ENCODE measurements at regions not wholly inside any gene's neighbourhood (a gene's known extent, or its start where the extent isn't known, plus 50 kb on each side); places are given as distances from the start of the nearest gene placed in this dataset.

GRCh38 chr10:52447931-52448353 is 133.9 kb downstream of the DKK1 start:
- no peak overlapping the region for H3K4me3 ChIP-seq (ENCODE audit: control insufficient read depth in 1 of 2, extremely low read depth in 1 of 2, low read length in 1 of 2)
- no peaks in the 10 kb centered on the region for H3K9me3 ChIP-seq
- Mint-ChIP-seq H3K27me3 (no peaks in the 10 kb centered on the region), H3K27ac (no peak overlapping the region), H3K9me3 (peaks cover 0 to 8% (median 0%) of the 10 kb centered on the region in 3 donors), H3K36me3 (no peaks in the 10 kb centered on the region), H3K4me1 (no peaks in the 10 kb centered on the region), H3K4me3 (no peak overlapping the region)
- no peak overlapping the region for H3K27ac ChIP-seq (ENCODE audit: low read length)
- no peaks in the 10 kb centered on the region for H3K27me3 ChIP-seq (replicated peaks in 1 of 2; ENCODE audit: control insufficient read depth in 2 of 2, extremely low read depth in 1 of 2, insufficient read depth in 2 of 2, low read length in 1 of 2)
- H3K4me1 ChIP-seq (ENCODE audit: control insufficient read depth in 1 of 2, extremely low read depth in 1 of 2, insufficient read depth in 2 of 2, low read length in 2 of 2), result no peaks in the 10 kb centered on the region
- no peaks in the 10 kb centered on the region for H3K36me3 ChIP-seq (ENCODE audit: control insufficient read depth in 2 of 2, extremely low read depth in 1 of 2, insufficient read depth in 1 of 2, low read length in 1 of 2)
- no peak for DNase-seq
- POLR2A ChIA-PET, result no interaction called here
- CTCF ChIA-PET, result no interaction called here
- ATAC-seq (replicated peaks in 1 of 4), result no peak

GRCh38 chr10:52450762-52451291 is 136.7 kb downstream of the DKK1 start:
- ChIA-PET CTCF (no interaction called here), POLR2A (no interaction called here)
- Histone ChIP-seq H3K36me3 (ENCODE audit: control insufficient read depth in 2 of 2, extremely low read depth in 1 of 2, insufficient read depth in 1 of 2, low read length in 1 of 2) (no peaks in the 10 kb centered on the region), H3K9me3 (no peaks in the 10 kb centered on the region), H3K4me1 (ENCODE audit: control insufficient read depth in 1 of 2, extremely low read depth in 1 of 2, insufficient read depth in 2 of 2, low read length in 2 of 2) (no peaks in the 10 kb centered on the region), H3K4me3 (ENCODE audit: control insufficient read depth in 1 of 2, extremely low read depth in 1 of 2, low read length in 1 of 2) (no peak overlapping the region), H3K27ac (ENCODE audit: low read length) (no peak overlapping the region), H3K27me3 (replicated peaks in 1 of 2; ENCODE audit: control insufficient read depth in 2 of 2, extremely low read depth in 1 of 2, insufficient read depth in 2 of 2, low read length in 1 of 2) (no peaks in the 10 kb centered on the region)
- no peaks in the 10 kb centered on the region for H3K27me3 Mint-ChIP-seq
- H3K36me3 Mint-ChIP-seq, result no peaks in the 10 kb centered on the region
- ATAC-seq (replicated peaks in 1 of 4) (no peak), DNase-seq (no peak)
- H3K27ac Mint-ChIP-seq, result no peak overlapping the region
- no peak overlapping the region for H3K4me3 Mint-ChIP-seq
- WGBS (ENCODE audit: insufficient coverage), result 100% methylated on average over 1 of the region's 6 CpGs
- peaks cover 0 to 3% (median 0%) of the 10 kb centered on the region in 3 donors for H3K9me3 Mint-ChIP-seq
- H3K4me1 Mint-ChIP-seq, result no peaks in the 10 kb centered on the region

GRCh38 chr10:52451817-52452216 is 137.7 kb downstream of the DKK1 start:
- ATAC-seq (replicated peaks in 1 of 4) (no peak), DNase-seq (no peak)
- peaks cover 0 to 3% (median 0%) of the 10 kb centered on the region in 3 donors for H3K9me3 Mint-ChIP-seq
- Histone ChIP-seq H3K9me3 (no peaks in the 10 kb centered on the region), H3K27me3 (replicated peaks in 1 of 2; ENCODE audit: control insufficient read depth in 2 of 2, extremely low read depth in 1 of 2, insufficient read depth in 2 of 2, low read length in 1 of 2) (no peaks in the 10 kb centered on the region), H3K36me3 (ENCODE audit: control insufficient read depth in 2 of 2, extremely low read depth in 1 of 2, insufficient read depth in 1 of 2, low read length in 1 of 2) (no peaks in the 10 kb centered on the region), H3K4me3 (ENCODE audit: control insufficient read depth in 1 of 2, extremely low read depth in 1 of 2, low read length in 1 of 2) (no peak overlapping the region), H3K4me1 (ENCODE audit: control insufficient read depth in 1 of 2, extremely low read depth in 1 of 2, insufficient read depth in 2 of 2, low read length in 2 of 2) (no peaks in the 10 kb centered on the region), H3K27ac (ENCODE audit: low read length) (no peak overlapping the region)
- ChIA-PET POLR2A (no interaction called here), CTCF (no interaction called here)
- H3K27ac Mint-ChIP-seq, result no peak overlapping the region
- H3K4me1 Mint-ChIP-seq, result no peaks in the 10 kb centered on the region
- no peaks in the 10 kb centered on the region for H3K27me3 Mint-ChIP-seq
- no peak overlapping the region for H3K4me3 Mint-ChIP-seq
- H3K36me3 Mint-ChIP-seq, result no peaks in the 10 kb centered on the region

- CTCF ChIA-PET, result interaction anchor here in 1 of 2 donors (0.6 kb wide), 1 partner anchor 119 kb away, joined by 5 read pairs; no protein-coding TSS in a partner anchor
- no peaks in the 10 kb centered on the region for H3K4me1 ChIP-seq (ENCODE audit: control insufficient read depth in 1 of 2, extremely low read depth in 1 of 2, insufficient read depth in 2 of 2, low read length in 2 of 2)
- WGBS (ENCODE audit: insufficient coverage), result 65% methylated on average over 5 of the region's 12 CpGs
- POLR2A ChIA-PET, result no interaction called here
- H3K27me3 Mint-ChIP-seq, result no peaks in the 10 kb centered on the region
- DNase-seq, result no peak
- no peaks in the 10 kb centered on the region for H3K9me3 ChIP-seq
- H3K27ac ChIP-seq (ENCODE audit: low read length), result no peak overlapping the region
- H3K4me1 Mint-ChIP-seq, result no peaks in the 10 kb centered on the region
- H3K36me3 ChIP-seq (ENCODE audit: control insufficient read depth in 2 of 2, extremely low read depth in 1 of 2, insufficient read depth in 1 of 2, low read length in 1 of 2), result no peaks in the 10 kb centered on the region
- H3K4me3 ChIP-seq (ENCODE audit: control insufficient read depth in 1 of 2, extremely low read depth in 1 of 2, low read length in 1 of 2), result no peak overlapping the region
- H3K27ac Mint-ChIP-seq, result no peak overlapping the region
- H3K9me3 Mint-ChIP-seq, result peaks cover 0 to 3% (median 0%) of the 10 kb centered on the region in 3 donors
- H3K4me3 Mint-ChIP-seq, result no peak overlapping the region
- no peaks in the 10 kb centered on the region for H3K27me3 ChIP-seq (replicated peaks in 1 of 2; ENCODE audit: control insufficient read depth in 2 of 2, extremely low read depth in 1 of 2, insufficient read depth in 2 of 2, low read length in 1 of 2)
- H3K36me3 Mint-ChIP-seq, result no peaks in the 10 kb centered on the region
- ATAC-seq (replicated peaks in 1 of 4), result no peak
Observed at GRCh38 chr10:52452600-52453493, 138.8 kb downstream of the DKK1 start.

- ATAC-seq (replicated peaks in 1 of 4) (no peak), DNase-seq (no peak)
- Mint-ChIP-seq H3K27ac (no peak overlapping the region), H3K27me3 (no peaks in the 10 kb centered on the region), H3K4me3 (no peak overlapping the region), H3K36me3 (no peaks in the 10 kb centered on the region), H3K4me1 (no peaks in the 10 kb centered on the region), H3K9me3 (peaks cover 0 to 3% (median 0%) of the 10 kb centered on the region in 3 donors)
- H3K27ac ChIP-seq (ENCODE audit: low read length), result no peak overlapping the region
- H3K36me3 ChIP-seq (ENCODE audit: control insufficient read depth in 2 of 2, extremely low read depth in 1 of 2, insufficient read depth in 1 of 2, low read length in 1 of 2), result no peaks in the 10 kb centered on the region
- ChIA-PET CTCF (no interaction called here), POLR2A (no interaction called here)
- WGBS (ENCODE audit: insufficient coverage), result no CpG with 5 or more reads among the region's 1 CpG
- H3K27me3 ChIP-seq (replicated peaks in 1 of 2; ENCODE audit: control insufficient read depth in 2 of 2, extremely low read depth in 1 of 2, insufficient read depth in 2 of 2, low read length in 1 of 2), result no peaks in the 10 kb centered on the region
- H3K9me3 ChIP-seq, result no peaks in the 10 kb centered on the region
- H3K4me3 ChIP-seq (ENCODE audit: control insufficient read depth in 1 of 2, extremely low read depth in 1 of 2, low read length in 1 of 2), result no peak overlapping the region
- H3K4me1 ChIP-seq (ENCODE audit: control insufficient read depth in 1 of 2, extremely low read depth in 1 of 2, insufficient read depth in 2 of 2, low read length in 2 of 2), result no peaks in the 10 kb centered on the region
Observed at GRCh38 chr10:52453501-52453900, 139.4 kb downstream of the DKK1 start.

GRCh38 chr10:52454491-52454890 is 140.4 kb downstream of the DKK1 start:
- Histone ChIP-seq H3K36me3 (ENCODE audit: control insufficient read depth in 2 of 2, extremely low read depth in 1 of 2, insufficient read depth in 1 of 2, low read length in 1 of 2) (no peaks in the 10 kb centered on the region), H3K27ac (ENCODE audit: low read length) (no peak overlapping the region), H3K4me3 (ENCODE audit: control insufficient read depth in 1 of 2, extremely low read depth in 1 of 2, low read length in 1 of 2) (no peak overlapping the region), H3K4me1 (ENCODE audit: control insufficient read depth in 1 of 2, extremely low read depth in 1 of 2, insufficient read depth in 2 of 2, low read length in 2 of 2) (no peaks in the 10 kb centered on the region), H3K9me3 (no peaks in the 10 kb centered on the region), H3K27me3 (replicated peaks in 1 of 2; ENCODE audit: control insufficient read depth in 2 of 2, extremely low read depth in 1 of 2, insufficient read depth in 2 of 2, low read length in 1 of 2) (no peaks in the 10 kb centered on the region)
- Mint-ChIP-seq H3K27me3 (no peaks in the 10 kb centered on the region), H3K4me3 (no peak overlapping the region), H3K27ac (no peak overlapping the region), H3K9me3 (peaks cover 0 to 3% (median 0%) of the 10 kb centered on the region in 3 donors), H3K4me1 (no peaks in the 10 kb centered on the region), H3K36me3 (no peaks in the 10 kb centered on the region)
- ATAC-seq (replicated peaks in 1 of 4) (no peak), DNase-seq (no peak)
- CTCF ChIA-PET, result no interaction called here
- POLR2A ChIA-PET, result no interaction called here
- WGBS (ENCODE audit: insufficient coverage), result 73% methylated on average over 3 of the region's 3 CpGs
